SK-N-SH (cell line): ENCODE measurements at regions not wholly inside any gene's neighbourhood (a gene's known extent, or its start where the extent isn't known, plus 50 kb on each side); places are given as distances from the start of the nearest gene placed in this dataset.

Experiments used
- EP300 ChIP-seq, 2 experiments: IDR thresholded peaks; 2 replicates each; pipeline versions ENCODE4 v1.4.0 to v1.6.1; 2012; ENCODE audit warnings: borderline replicate concordance in 1 of 2, low read depth in 1 of 2, low read length in 1 of 2
- FOXJ3 ChIP-seq: sonication (generic); formaldehyde crosslinking; IDR thresholded peaks from 2 replicates; pipeline ENCODE4 v1.5.1; 2020; ENCODE audit warnings: mild to moderate bottlenecking, missing genetic modification reagents
- POLR2AphosphoS5 ChIP-seq: IDR thresholded peaks from 2 replicates; pipeline ENCODE4 v1.6.1; 2012; ENCODE audit warnings: low read depth, low read length
- TF ChIP-seq, protein P1 (sequence below): fragments of 200-600 bp; sonication (generic); IDR thresholded peaks from 2 replicates; pipeline ENCODE4 v1.6.1; 2017; ENCODE audit warnings: antibody characterized with exemption, mild to moderate bottlenecking, moderate library complexity
- TF ChIP-seq, protein P2 (sequence below): fragments of 150-350 bp; IDR thresholded peaks from 2 replicates; pipeline ENCODE4 v1.6.1; 2017; ENCODE audit warnings: antibody characterized with exemption, low read length, low read depth, borderline replicate concordance

DNA sequence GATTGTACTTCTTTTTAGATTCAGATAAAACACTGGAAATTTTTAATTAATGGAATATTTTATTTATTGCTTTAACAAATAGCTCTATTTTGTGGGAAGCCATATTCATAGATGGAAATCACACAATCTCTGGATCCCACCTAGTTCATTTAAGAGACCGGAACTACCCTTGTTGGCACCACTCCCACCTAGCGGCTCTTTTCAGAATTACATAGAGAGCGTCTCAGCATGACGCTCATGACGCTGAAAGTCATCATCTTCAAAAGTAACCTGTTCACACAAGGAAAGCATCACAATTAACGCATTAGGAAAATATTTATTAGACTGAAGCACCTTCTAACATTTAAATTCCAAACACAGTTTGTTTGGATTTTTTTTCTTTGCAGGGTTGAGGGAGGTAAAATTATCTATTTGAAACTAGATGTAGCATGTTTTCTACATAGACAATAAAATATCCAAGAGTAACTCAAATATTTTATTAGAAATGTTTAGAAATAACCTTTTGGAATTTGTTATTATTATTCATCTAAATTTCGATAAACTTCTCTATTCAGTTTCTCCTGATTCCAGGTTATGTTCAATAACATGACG lies 214.9 kb upstream of the ARRDC4 start:
- TF ChIP-seq POLR2AphosphoS5 (no peak), EP300 (IDR thresholded peaks at IDR 0.05; ENCODE audit: borderline replicate concordance in 1 of 2, low read depth in 1 of 2, low read length in 1 of 2) (no peak), FOXJ3 (no peak)
- TF ChIP-seq, protein P1, sequence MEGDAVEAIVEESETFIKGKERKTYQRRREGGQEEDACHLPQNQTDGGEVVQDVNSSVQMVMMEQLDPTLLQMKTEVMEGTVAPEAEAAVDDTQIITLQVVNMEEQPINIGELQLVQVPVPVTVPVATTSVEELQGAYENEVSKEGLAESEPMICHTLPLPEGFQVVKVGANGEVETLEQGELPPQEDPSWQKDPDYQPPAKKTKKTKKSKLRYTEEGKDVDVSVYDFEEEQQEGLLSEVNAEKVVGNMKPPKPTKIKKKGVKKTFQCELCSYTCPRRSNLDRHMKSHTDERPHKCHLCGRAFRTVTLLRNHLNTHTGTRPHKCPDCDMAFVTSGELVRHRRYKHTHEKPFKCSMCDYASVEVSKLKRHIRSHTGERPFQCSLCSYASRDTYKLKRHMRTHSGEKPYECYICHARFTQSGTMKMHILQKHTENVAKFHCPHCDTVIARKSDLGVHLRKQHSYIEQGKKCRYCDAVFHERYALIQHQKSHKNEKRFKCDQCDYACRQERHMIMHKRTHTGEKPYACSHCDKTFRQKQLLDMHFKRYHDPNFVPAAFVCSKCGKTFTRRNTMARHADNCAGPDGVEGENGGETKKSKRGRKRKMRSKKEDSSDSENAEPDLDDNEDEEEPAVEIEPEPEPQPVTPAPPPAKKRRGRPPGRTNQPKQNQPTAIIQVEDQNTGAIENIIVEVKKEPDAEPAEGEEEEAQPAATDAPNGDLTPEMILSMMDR: peak; percentile 65
- TF ChIP-seq, protein P2, sequence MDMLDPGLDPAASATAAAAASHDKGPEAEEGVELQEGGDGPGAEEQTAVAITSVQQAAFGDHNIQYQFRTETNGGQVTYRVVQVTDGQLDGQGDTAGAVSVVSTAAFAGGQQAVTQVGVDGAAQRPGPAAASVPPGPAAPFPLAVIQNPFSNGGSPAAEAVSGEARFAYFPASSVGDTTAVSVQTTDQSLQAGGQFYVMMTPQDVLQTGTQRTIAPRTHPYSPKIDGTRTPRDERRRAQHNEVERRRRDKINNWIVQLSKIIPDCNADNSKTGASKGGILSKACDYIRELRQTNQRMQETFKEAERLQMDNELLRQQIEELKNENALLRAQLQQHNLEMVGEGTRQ: no peak
